Right lobe of liver (tissue), 4 donors: ENCODE measurements at regions not wholly inside any gene's neighbourhood (a gene's known extent, or its start where the extent isn't known, plus 50 kb on each side); places are given as distances from the start of the nearest gene placed in this dataset.

Experiments
- CTCF ChIP-seq, 4 donors: fragments of 200-600 bp in 3 of 4; fragments of 450-650 bp in 1 of 4; IDR thresholded peaks; one replicate each; pipeline versions ENCODE4 v1.5.1 to v1.8.0; 2016 to 2022; ENCODE audit warnings: antibody characterized with exemption in 4 of 4, mild to moderate bottlenecking in 2 of 4
- POLR2A ChIP-seq: fragments of 450-650 bp; IDR thresholded peaks from one replicate; pipeline ENCODE4 v1.6.1; 2017; ENCODE audit warnings: antibody characterized with exemption, mild to moderate bottlenecking
- donor health status: DM: no; HTN: no; CAD: no.
- donor health status: DM: no; HTN: no; CAD: no.
- donor health status: DM: no; HTN: yes; CAD: no.

- TF ChIP-seq CTCF (IDR thresholded peaks at IDR 0.05), result no peak
- TF ChIP-seq POLR2A, result no peak
These were observed 139.8 kb downstream of the ZFP36L2 start for GRCh38 chr2:43086451-43087221.
